ENCODE measurements at regions not wholly inside any gene's neighbourhood (a gene's known extent, or its start where the extent isn't known, plus 50 kb on each side); places are given as distances from the start of the nearest gene placed in this dataset.

DNA sequence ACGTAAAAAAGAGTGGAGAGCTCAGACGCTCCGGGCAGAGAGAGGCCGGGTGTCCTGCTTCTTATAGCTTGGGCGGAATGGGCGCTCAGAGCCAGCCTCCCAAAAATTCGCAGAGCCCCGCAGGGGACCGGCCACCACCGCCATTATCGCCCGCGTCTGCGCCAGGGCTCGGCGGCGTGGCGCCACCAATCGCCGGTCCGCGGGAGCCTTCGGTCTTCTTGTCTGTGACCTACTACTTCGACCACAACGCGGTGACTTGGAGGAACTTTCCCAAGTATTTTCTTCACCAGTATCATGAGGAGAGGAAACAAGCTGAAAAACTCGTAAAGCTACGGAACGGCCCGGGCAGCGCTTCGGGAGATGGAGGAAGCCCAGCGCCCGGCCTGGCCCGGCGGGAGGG is 1138.1 kb upstream of the CHAC2 start:
- Histone ChIP-seq H3K27me3 (no peaks in the 10 kb centered on the region), H3K4me3 (no peak overlapping the region), H3K27ac (no peak overlapping the region), H3K9me3 (no peaks in the 10 kb centered on the region), H3K4me1 (no peaks in the 10 kb centered on the region), H3K36me3 (no peaks in the 10 kb centered on the region)
- ATAC-seq (no peak), DNase-seq (no peak)
- in situ Hi-C loops (cut with MboI; ENCODE audit: low sequenced_read_pairs in 4 of 4): no loop called here
- intact Hi-C loops (cut with DNase I; ENCODE audit: low total_unique reads): no loop called here
- TF ChIP-seq, protein P1, sequence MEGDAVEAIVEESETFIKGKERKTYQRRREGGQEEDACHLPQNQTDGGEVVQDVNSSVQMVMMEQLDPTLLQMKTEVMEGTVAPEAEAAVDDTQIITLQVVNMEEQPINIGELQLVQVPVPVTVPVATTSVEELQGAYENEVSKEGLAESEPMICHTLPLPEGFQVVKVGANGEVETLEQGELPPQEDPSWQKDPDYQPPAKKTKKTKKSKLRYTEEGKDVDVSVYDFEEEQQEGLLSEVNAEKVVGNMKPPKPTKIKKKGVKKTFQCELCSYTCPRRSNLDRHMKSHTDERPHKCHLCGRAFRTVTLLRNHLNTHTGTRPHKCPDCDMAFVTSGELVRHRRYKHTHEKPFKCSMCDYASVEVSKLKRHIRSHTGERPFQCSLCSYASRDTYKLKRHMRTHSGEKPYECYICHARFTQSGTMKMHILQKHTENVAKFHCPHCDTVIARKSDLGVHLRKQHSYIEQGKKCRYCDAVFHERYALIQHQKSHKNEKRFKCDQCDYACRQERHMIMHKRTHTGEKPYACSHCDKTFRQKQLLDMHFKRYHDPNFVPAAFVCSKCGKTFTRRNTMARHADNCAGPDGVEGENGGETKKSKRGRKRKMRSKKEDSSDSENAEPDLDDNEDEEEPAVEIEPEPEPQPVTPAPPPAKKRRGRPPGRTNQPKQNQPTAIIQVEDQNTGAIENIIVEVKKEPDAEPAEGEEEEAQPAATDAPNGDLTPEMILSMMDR (IDR thresholded peaks at IDR 0.05 in 4 of 5, conservative IDR thresholded peaks at IDR 0.05 in 1 of 5): no peak
- TF ChIP-seq POLR2A (IDR thresholded peaks at IDR 0.05): no peak

DNA sequence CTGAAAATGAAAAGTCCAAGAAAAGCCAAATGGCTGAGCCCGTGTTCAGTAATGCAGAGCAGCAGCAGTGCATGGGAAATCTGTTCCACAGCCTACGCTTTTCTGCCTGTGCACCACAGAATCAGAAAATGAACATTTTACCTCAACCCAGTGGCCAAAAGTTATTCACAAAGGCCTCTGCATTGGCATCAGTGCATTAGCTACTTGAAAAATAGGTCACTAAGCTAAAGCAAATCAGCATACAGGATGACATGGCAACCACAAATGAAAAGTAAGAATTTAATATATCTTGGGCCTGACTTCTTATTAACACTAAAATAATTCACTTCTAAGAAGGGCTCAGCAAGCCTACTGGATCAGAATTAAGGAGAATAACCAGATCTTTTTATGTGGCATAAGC is 1145.3 kb upstream of the CHAC2 start:
- no peak overlapping the region for H3K4me3 ChIP-seq
- H3K9me3 ChIP-seq: no peaks in the 10 kb centered on the region
- no peaks in the 10 kb centered on the region for H3K36me3 ChIP-seq
- DNase-seq (no peak), ATAC-seq (no peak)
- intact Hi-C loops (cut with DNase I; ENCODE audit: low total_unique reads): no loop called here
- H3K27ac ChIP-seq: no peak overlapping the region
- no peaks in the 10 kb centered on the region for H3K27me3 ChIP-seq
- no peaks in the 10 kb centered on the region for H3K4me1 ChIP-seq
- TF ChIP-seq, protein P1 (IDR thresholded peaks at IDR 0.05 in 4 of 5, conservative IDR thresholded peaks at IDR 0.05 in 1 of 5): no peak
- no peak for TF ChIP-seq POLR2A (IDR thresholded peaks at IDR 0.05)
- in situ Hi-C loops (cut with MboI; ENCODE audit: low sequenced_read_pairs in 4 of 4): no loop called here

DNA sequence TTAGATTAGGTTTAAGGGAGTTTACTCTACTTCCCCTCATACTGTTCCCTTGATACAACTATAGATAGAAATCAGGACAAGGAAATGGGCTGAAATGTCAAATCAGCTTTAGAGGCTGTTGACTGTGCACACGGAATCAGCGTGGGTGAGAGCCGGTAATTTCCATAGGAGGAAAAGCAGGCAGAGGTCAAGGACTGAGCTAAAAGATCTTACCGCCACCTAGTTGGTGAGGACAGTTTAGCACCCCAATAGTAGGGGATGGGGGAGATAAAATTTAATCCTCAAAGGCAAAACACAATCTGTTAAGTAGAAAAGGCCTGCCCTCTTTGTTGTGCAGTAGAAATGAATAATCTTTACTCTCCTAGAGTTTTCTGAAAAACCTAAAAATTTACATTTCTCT is 1154.5 kb upstream of the CHAC2 start:
- TF ChIP-seq, protein P1 (IDR thresholded peaks at IDR 0.05 in 4 of 5, conservative IDR thresholded peaks at IDR 0.05 in 1 of 5): no peak
- TF ChIP-seq POLR2A (IDR thresholded peaks at IDR 0.05): no peak
- Histone ChIP-seq H3K9me3 (no peaks in the 10 kb centered on the region), H3K27ac (no peak overlapping the region), H3K27me3 (no peaks in the 10 kb centered on the region), H3K4me3 (no peak overlapping the region), H3K4me1 (no peaks in the 10 kb centered on the region), H3K36me3 (no peaks in the 10 kb centered on the region)
- no peak for DNase-seq
- ATAC-seq: no peak
- intact Hi-C loops (cut with DNase I; ENCODE audit: low total_unique reads): no loop called here
- in situ Hi-C loops (cut with MboI; ENCODE audit: low sequenced_read_pairs in 4 of 4): no loop called here

DNA sequence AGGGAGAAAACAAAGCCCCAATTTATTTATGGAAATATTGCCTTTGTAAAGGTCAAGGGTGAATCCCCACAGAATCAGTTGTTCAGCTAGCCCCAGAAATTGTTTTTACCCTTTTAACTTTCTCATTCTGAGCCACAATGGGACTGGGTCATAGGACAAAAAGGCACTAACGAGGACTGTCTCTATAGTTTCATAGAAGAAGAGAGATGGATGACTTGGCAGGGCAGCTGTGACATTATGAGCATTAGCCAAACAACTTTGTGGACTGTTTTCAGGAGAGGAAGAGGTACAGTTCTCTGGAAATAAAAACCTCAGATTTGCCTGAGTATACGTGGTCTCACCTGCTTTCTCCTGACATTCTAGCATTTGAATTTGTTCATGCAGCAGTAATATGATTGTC is 1155.8 kb upstream of the CHAC2 start:
- H3K27me3 ChIP-seq: no peaks in the 10 kb centered on the region
- H3K27ac ChIP-seq: no peak overlapping the region
- in situ Hi-C loops (cut with MboI; ENCODE audit: low sequenced_read_pairs in 4 of 4) (no loop called here), intact Hi-C loops (cut with DNase I; ENCODE audit: low total_unique reads) (no loop called here)
- H3K36me3 ChIP-seq: no peaks in the 10 kb centered on the region
- DNase-seq: no peak
- ATAC-seq: no peak
- TF ChIP-seq POLR2A (IDR thresholded peaks at IDR 0.05): no peak
- TF ChIP-seq, protein P1 (IDR thresholded peaks at IDR 0.05 in 4 of 5, conservative IDR thresholded peaks at IDR 0.05 in 1 of 5): no peak
- no peak overlapping the region for H3K4me3 ChIP-seq
- H3K4me1 ChIP-seq: no peaks in the 10 kb centered on the region
- H3K9me3 ChIP-seq: no peaks in the 10 kb centered on the region

DNA sequence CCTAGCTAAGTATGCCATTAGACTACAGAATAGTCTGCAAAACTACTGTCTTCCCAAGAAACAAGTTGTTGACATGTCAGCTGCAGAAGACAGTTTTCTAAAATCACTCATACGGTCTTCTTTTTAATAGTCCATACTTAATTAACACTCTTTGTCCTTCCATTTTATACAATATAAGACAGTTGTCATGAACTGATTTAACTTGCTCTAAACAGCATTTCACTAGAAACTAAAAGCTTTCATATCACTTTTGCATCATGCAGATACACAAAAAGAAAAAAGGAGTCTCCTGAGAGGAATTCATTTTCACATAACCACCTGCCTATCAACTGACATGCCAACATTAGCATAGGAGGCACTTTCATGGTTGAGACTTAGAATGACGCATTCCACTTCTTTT is 1159.6 kb upstream of the CHAC2 start:
- DNase-seq: no peak
- intact Hi-C loops (cut with DNase I; ENCODE audit: low total_unique reads) (no loop called here), in situ Hi-C loops (cut with MboI; ENCODE audit: low sequenced_read_pairs in 4 of 4) (no loop called here)
- Histone ChIP-seq H3K27me3 (no peaks in the 10 kb centered on the region), H3K4me3 (no peak overlapping the region), H3K9me3 (no peaks in the 10 kb centered on the region), H3K4me1 (no peaks in the 10 kb centered on the region), H3K36me3 (no peaks in the 10 kb centered on the region), H3K27ac (no peak overlapping the region)
- TF ChIP-seq, protein P1 (IDR thresholded peaks at IDR 0.05 in 4 of 5, conservative IDR thresholded peaks at IDR 0.05 in 1 of 5): no peak
- no peak for TF ChIP-seq POLR2A (IDR thresholded peaks at IDR 0.05)
- no peak for ATAC-seq

Measured in gastrocnemius medialis (tissue), 4 donors.